Uterus (tissue), 3 donors: ENCODE measurements at regions not wholly inside any gene's neighbourhood (a gene's known extent, or its start where the extent isn't known, plus 50 kb on each side); places are given as distances from the start of the nearest gene placed in this dataset.

Experiments used
- DNase-seq, 2 donors: peaks; one replicate each; pipeline ENCODE4 v3.0.0-alpha.2; 2019 to 2020
- H3K27ac ChIP-seq, 2 donors: fragments of 200-600 bp; sonication (generic); 1 replicate in 1 of 2; 2 replicates in 1 of 2; pipeline ENCODE4 v1.5.1; 2016 to 2018
- H3K27me3 ChIP-seq, 2 donors: fragments of 200-600 bp; sonication (generic); one replicate each; pipeline ENCODE4 v1.5.1; 2018 to 2019; ENCODE audit warnings: control low read depth in 1 of 2
- H3K36me3 ChIP-seq, 2 donors: fragments of 200-600 bp; sonication (generic); one replicate each; pipeline ENCODE4 v1.5.1; 2019; ENCODE audit warnings: control low read depth in 1 of 2
- H3K4me1 ChIP-seq, 2 donors: fragments of 200-600 bp; sonication (generic); one replicate each; pipeline ENCODE4 v1.5.1; 2018 to 2019; ENCODE audit warnings: control low read depth in 1 of 2
- H3K4me3 ChIP-seq, 2 donors: fragments of 200-600 bp; sonication (generic); 1 replicate in 1 of 2; 2 replicates in 1 of 2; pipeline ENCODE4 v1.5.1; 2018 to 2019; ENCODE audit warnings: mild to moderate bottlenecking in 1 of 2
- H3K9me3 ChIP-seq, 2 donors: fragments of 200-600 bp; sonication (generic); one replicate each; pipeline ENCODE4 v1.5.1; 2019; ENCODE audit warnings: control low read depth in 1 of 2
- POLR2A ChIP-seq, 2 donors: fragments of 450-650 bp; IDR thresholded peaks; one replicate each; pipeline ENCODE4 v1.6.1; 2016; ENCODE audit warnings: antibody characterized with exemption in 2 of 2, mild to moderate bottlenecking in 1 of 2, moderate library complexity in 1 of 2
- intact Hi-C: fragments of 100-400 bp; cut with DNase I; formaldehyde crosslinking; loops from one replicate; pipeline ENCODE4 v1.15.1; 2023; ENCODE audit warnings: low total_unique reads
- TF ChIP-seq, protein P1 (sequence below), 4 experiments: fragments of 200-600 bp in 2 of 4; fragments of 450-650 bp in 2 of 4; sonication (generic) in 2 of 4; IDR thresholded peaks; one replicate each; pipeline ENCODE4 v1.5.1; 2016 to 2019; ENCODE audit warnings: antibody characterized with exemption in 4 of 4, mild to moderate bottlenecking in 2 of 4, moderate library complexity in 1 of 4
- donor health status: DM: yes; HTN: yes; CAD: no.

GRCh38 chr7:155219947-155220769, 77.5 kb upstream of the INSIG1 start:
- H3K4me3 ChIP-seq = no peak overlapping the region
- no peaks in the 10 kb centered on the region for H3K4me1 ChIP-seq
- TF ChIP-seq, protein P1, sequence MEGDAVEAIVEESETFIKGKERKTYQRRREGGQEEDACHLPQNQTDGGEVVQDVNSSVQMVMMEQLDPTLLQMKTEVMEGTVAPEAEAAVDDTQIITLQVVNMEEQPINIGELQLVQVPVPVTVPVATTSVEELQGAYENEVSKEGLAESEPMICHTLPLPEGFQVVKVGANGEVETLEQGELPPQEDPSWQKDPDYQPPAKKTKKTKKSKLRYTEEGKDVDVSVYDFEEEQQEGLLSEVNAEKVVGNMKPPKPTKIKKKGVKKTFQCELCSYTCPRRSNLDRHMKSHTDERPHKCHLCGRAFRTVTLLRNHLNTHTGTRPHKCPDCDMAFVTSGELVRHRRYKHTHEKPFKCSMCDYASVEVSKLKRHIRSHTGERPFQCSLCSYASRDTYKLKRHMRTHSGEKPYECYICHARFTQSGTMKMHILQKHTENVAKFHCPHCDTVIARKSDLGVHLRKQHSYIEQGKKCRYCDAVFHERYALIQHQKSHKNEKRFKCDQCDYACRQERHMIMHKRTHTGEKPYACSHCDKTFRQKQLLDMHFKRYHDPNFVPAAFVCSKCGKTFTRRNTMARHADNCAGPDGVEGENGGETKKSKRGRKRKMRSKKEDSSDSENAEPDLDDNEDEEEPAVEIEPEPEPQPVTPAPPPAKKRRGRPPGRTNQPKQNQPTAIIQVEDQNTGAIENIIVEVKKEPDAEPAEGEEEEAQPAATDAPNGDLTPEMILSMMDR (IDR thresholded peaks at IDR 0.05) = no peak
- no peak for TF ChIP-seq POLR2A (IDR thresholded peaks at IDR 0.05)
- no peaks in the 10 kb centered on the region for H3K9me3 ChIP-seq
- no peaks in the 10 kb centered on the region for H3K36me3 ChIP-seq
- H3K27ac ChIP-seq = no peak overlapping the region
- intact Hi-C loops = no loop called here
- DNase-seq = no peak
- H3K27me3 ChIP-seq = no peaks in the 10 kb centered on the region

GRCh38 chr7:155220903-155221302, 76.8 kb upstream of the INSIG1 start:
- no peak for DNase-seq
- TF ChIP-seq POLR2A (IDR thresholded peaks at IDR 0.05) = no peak
- Histone ChIP-seq H3K36me3 (no peaks in the 10 kb centered on the region), H3K4me1 (no peaks in the 10 kb centered on the region), H3K27ac (no peak overlapping the region), H3K27me3 (no peaks in the 10 kb centered on the region), H3K9me3 (no peaks in the 10 kb centered on the region), H3K4me3 (no peak overlapping the region)
- intact Hi-C loops = no loop called here

DNA sequence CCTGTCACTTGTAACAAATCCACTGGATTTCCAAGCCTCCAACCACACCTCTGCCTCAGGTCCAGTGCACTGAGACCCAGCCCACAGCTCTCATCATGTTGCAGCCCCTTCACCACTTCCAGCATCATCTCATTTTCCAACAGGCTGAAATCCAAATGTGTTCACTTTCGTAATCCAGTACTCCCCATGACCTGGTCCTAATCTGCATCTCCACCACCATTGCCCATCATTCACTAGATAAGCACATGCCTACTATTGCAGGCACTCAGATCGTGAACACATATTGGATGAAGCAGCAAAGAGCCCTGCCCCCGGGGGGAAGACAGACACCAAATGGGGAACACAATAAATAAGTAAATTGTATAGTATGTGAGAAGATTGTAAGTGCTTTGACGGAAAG, 76.1 kb upstream of the INSIG1 start:
- Histone ChIP-seq H3K4me3 (no peak overlapping the region), H3K27me3 (no peaks in the 10 kb centered on the region), H3K27ac (no peak overlapping the region), H3K36me3 (no peaks in the 10 kb centered on the region), H3K9me3 (no peaks in the 10 kb centered on the region), H3K4me1 (no peaks in the 10 kb centered on the region)
- no peak for TF ChIP-seq POLR2A (IDR thresholded peaks at IDR 0.05)
- TF ChIP-seq, protein P1 (IDR thresholded peaks at IDR 0.05) = no peak
- intact Hi-C loops = no loop called here
- no peak for DNase-seq

GRCh38 chr7:155222061-155222460, 75.6 kb upstream of the INSIG1 start:
- Histone ChIP-seq H3K36me3 (no peaks in the 10 kb centered on the region), H3K27ac (no peak overlapping the region), H3K4me1 (no peaks in the 10 kb centered on the region), H3K4me3 (no peak overlapping the region), H3K27me3 (no peaks in the 10 kb centered on the region), H3K9me3 (no peaks in the 10 kb centered on the region)
- intact Hi-C loops = no loop called here
- DNase-seq = no peak
- TF ChIP-seq, protein P1 (IDR thresholded peaks at IDR 0.05) = no peak
- no peak for TF ChIP-seq POLR2A (IDR thresholded peaks at IDR 0.05)

- no peaks in the 10 kb centered on the region for H3K27me3 ChIP-seq
- intact Hi-C loops = no loop called here
Observed at GRCh38 chr7:155222573-155222972, 75.1 kb upstream of the INSIG1 start.

More at GRCh38 chr7:155222573-155222972, 75.1 kb upstream of the INSIG1 start:
- no peak overlapping the region for H3K4me3 ChIP-seq
- H3K36me3 ChIP-seq = no peaks in the 10 kb centered on the region
- TF ChIP-seq, protein P1 (IDR thresholded peaks at IDR 0.05) = no peak
- no peak for TF ChIP-seq POLR2A (IDR thresholded peaks at IDR 0.05)
- no peaks in the 10 kb centered on the region for H3K9me3 ChIP-seq
- H3K27ac ChIP-seq = no peak overlapping the region
- DNase-seq = no peak
- H3K4me1 ChIP-seq = no peaks in the 10 kb centered on the region
